Endothelial cell of umbilical vein (primary cell): ENCODE measurements at regions not wholly inside any gene's neighbourhood (a gene's known extent, or its start where the extent isn't known, plus 50 kb on each side); places are given as distances from the start of the nearest gene placed in this dataset.

Source experiments
- EZH2 ChIP-seq: IDR thresholded peaks from 2 replicates; pipeline ENCODE4 v1.6.1; 2012; ENCODE audit warnings: borderline replicate concordance, low read depth, mild to moderate bottlenecking, moderate library complexity, low read length, inconsistent platforms; ENCODE audit not compliant: severe bottlenecking
- POLR2A ChIP-seq: IDR thresholded peaks from 2 replicates; pipeline ENCODE4 v1.6.1; 2012; ENCODE audit warnings: low read depth, mild to moderate bottlenecking, control low read depth, low read length
- POLR2AphosphoS5 ChIP-seq: IDR thresholded peaks from 2 replicates; pipeline ENCODE4 v1.6.1; 2012; ENCODE audit warnings: low read depth, mild to moderate bottlenecking, control low read depth, low read length, moderate library complexity; ENCODE audit not compliant: insufficient read depth
- TF ChIP-seq, protein P1 (sequence below), 2 donors: IDR thresholded peaks; 1 replicate in 1 of 2; 2 replicates in 1 of 2; pipeline ENCODE4 v1.5.1; 2011; ENCODE audit warnings: low read length in 2 of 2, mild to moderate bottlenecking in 2 of 2, moderate library complexity in 2 of 2, control low read depth in 1 of 2, inconsistent platforms in 1 of 2, low read depth in 1 of 2; ENCODE audit not compliant: insufficient read depth in 1 of 2; ENCODE audit errors: extremely low read depth in 1 of 2

- TF ChIP-seq, protein P1, sequence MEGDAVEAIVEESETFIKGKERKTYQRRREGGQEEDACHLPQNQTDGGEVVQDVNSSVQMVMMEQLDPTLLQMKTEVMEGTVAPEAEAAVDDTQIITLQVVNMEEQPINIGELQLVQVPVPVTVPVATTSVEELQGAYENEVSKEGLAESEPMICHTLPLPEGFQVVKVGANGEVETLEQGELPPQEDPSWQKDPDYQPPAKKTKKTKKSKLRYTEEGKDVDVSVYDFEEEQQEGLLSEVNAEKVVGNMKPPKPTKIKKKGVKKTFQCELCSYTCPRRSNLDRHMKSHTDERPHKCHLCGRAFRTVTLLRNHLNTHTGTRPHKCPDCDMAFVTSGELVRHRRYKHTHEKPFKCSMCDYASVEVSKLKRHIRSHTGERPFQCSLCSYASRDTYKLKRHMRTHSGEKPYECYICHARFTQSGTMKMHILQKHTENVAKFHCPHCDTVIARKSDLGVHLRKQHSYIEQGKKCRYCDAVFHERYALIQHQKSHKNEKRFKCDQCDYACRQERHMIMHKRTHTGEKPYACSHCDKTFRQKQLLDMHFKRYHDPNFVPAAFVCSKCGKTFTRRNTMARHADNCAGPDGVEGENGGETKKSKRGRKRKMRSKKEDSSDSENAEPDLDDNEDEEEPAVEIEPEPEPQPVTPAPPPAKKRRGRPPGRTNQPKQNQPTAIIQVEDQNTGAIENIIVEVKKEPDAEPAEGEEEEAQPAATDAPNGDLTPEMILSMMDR (IDR thresholded peaks at IDR 0.05; ENCODE audit: extremely low read depth in 1 of 2, insufficient read depth in 1 of 2, low read depth in 1 of 2, low read length in 2 of 2) = no peak
- TF ChIP-seq POLR2A (no peak), EZH2 (no peak), POLR2AphosphoS5 (no peak)
These were observed 74.4 kb downstream of the KCNRG start for GRCh38 chr13:50089633-50090032.
